ENCODE measurements at regions not wholly inside any gene's neighbourhood (a gene's known extent, or its start where the extent isn't known, plus 50 kb on each side); places are given as distances from the start of the nearest gene placed in this dataset.

- TF ChIP-seq TCF12 (IDR thresholded peaks at IDR 0.05) (no peak), TCF12 (CRISPR knock-in tag; IDR thresholded peaks at IDR 0.05) (no peak), POLR2A (IDR thresholded peaks at IDR 0.05; ENCODE audit: insufficient read depth in 1 of 2, low read depth in 2 of 2, low read length in 2 of 2) (no peak), HOXA9 (CRISPR knock-in tag; IDR thresholded peaks at IDR 0.05; ENCODE audit: borderline replicate concordance) (no peak), HMGXB4 (CRISPR knock-in tag; IDR thresholded peaks at IDR 0.05; ENCODE audit: borderline replicate concordance in 1 of 2, low read depth in 1 of 2) (no peak), BRCA1 (CRISPR knock-in tag; IDR thresholded peaks at IDR 0.05) (no peak), KLF16 (CRISPR knock-in tag; IDR thresholded peaks at IDR 0.05) (no peak), ZNF672 (CRISPR knock-in tag; IDR thresholded peaks at IDR 0.05) (no peak), KAT7 (CRISPR knock-in tag; IDR thresholded peaks at IDR 0.05; ENCODE audit: borderline replicate concordance) (no peak), ZZZ3 (CRISPR knock-in tag; IDR thresholded peaks at IDR 0.05; ENCODE audit: borderline replicate concordance) (no peak), ZNF776 (CRISPR knock-in tag; IDR thresholded peaks at IDR 0.05) (no peak), PTBP1 (IDR thresholded peaks at IDR 0.05; ENCODE audit: low read depth, low read length, poor library complexity, severe bottlenecking) (no peak), ZNF17 (CRISPR knock-in tag; IDR thresholded peaks at IDR 0.05) (no peak)
Observed at GRCh38 chr1:106498238-106498637, 558.2 kb upstream of the PRMT6 start.
